ENCODE measurements at regions not wholly inside any gene's neighbourhood (a gene's known extent, or its start where the extent isn't known, plus 50 kb on each side); places are given as distances from the start of the nearest gene placed in this dataset.

DNA sequence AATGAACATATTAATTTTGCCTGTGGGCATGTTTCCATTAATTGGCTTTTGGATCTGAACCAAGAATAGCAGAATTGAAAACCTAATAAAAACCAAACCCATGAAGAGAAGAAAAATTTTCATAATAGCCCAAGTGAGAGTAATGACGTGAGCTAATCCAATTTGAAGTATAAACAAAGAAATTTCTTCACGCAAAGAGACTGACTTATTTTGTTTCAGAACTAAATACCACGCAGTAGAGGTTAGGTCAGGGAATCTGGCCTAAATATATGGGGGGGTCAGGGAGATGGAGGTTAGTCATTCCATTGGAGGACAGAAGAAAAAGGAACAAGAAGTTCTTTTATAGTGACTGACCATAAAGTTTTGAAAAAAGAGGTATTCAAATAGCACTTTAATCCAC lies 94.1 kb upstream of the CYP1B1 start:
- TF ChIP-seq FOXK2 (IDR thresholded peaks at IDR 0.05) (no peak), SP1 (IDR thresholded peaks at IDR 0.05) (no peak), FOXA1 (IDR thresholded peaks at IDR 0.05) (no peak), TARDBP (IDR thresholded peaks at IDR 0.05) (no peak), CTBP1 (IDR thresholded peaks at IDR 0.05; ENCODE audit: borderline replicate concordance) (no peak), SUZ12 (IDR thresholded peaks at IDR 0.05) (no peak)

Data from HEK293T (cell line).